K562 (cell line): ENCODE measurements at regions not wholly inside any gene's neighbourhood (a gene's known extent, or its start where the extent isn't known, plus 50 kb on each side); places are given as distances from the start of the nearest gene placed in this dataset.

Experiments
- ATAC-seq: fragments of 200-7000 bp; cut with Tn5 transposase; 3 replicates; pipeline ENCODE4 v1.9.1; 2020; ENCODE audit warnings: moderate library complexity
- BruUV-seq: library from RNA; stranded (reverse); fragments of 400-500 nt; replicated peaks from 2 replicates; lab custom pipeline; 2021; lab: Mats Ljungman, UMichigan
- CTCF ChIA-PET: fragments of 300-600 bp; formaldehyde crosslinking; extraction: SDS; loops from one replicate; lab custom pipeline; 2021; ENCODE audit warnings: low intra/inter-chr PET ratio; lab: Yijun Ruan, JAX
- POLR2A ChIA-PET: fragments of 300-600, 350-650 bp; sonication (Branson Sonifier 250); formaldehyde crosslinking; extraction: SDS; loops from one replicate; lab custom pipeline; 2021; ENCODE audit warnings: antibody characterized with exemption, inconsistent platforms; lab: Yijun Ruan, JAX
- DNase-seq, 4 experiments: peaks; one replicate each; pipeline versions ENCODE4 v3.0.0 to v3.0.0-alpha.2; 2011 to 2018; ENCODE audit warnings: low spot score in 3 of 4, mixed read lengths in 3 of 4; ENCODE audit errors: extremely low read depth in 1 of 4
- FAIRE-seq: peaks from 2 replicates; lab custom pipeline; 2011; peaks lifted over from hg19 to GRCh38; lab: Jason Lieb, UNC
- H2AFZ ChIP-seq: 2 replicates; pipeline ENCODE4 v1.6.0; 2011; ENCODE audit warnings: low read depth, low read length, control low read depth, inconsistent platforms
- H3K27ac ChIP-seq: fragments of 200-600 bp; 3 replicates; pipeline ENCODE4 v1.8.0; 2011; ENCODE audit warnings: low read depth, mild to moderate bottlenecking, control low read depth, inconsistent platforms, low read length, moderate library complexity, mixed read lengths; ENCODE audit errors: extremely low read depth
- H3K27me3 ChIP-seq, 2 experiments: fragments of 300-600 bp in 1 of 2; 2 replicates in 1 of 2; 3 replicates in 1 of 2; pipeline versions ENCODE4 v1.6.0 to v1.8.0; 2011; ENCODE audit warnings: inconsistent platforms in 2 of 2, low read length in 2 of 2, mild to moderate bottlenecking in 1 of 2, mixed read lengths in 1 of 2, moderate library complexity in 1 of 2; ENCODE audit not compliant: control insufficient read depth in 2 of 2, insufficient read depth in 2 of 2
- H3K36me3 ChIP-seq: fragments of 300-600 bp; 3 replicates; pipeline ENCODE4 v1.8.0; 2011; ENCODE audit warnings: mild to moderate bottlenecking, low read length, inconsistent platforms; ENCODE audit not compliant: control insufficient read depth, insufficient read depth
- H3K4me1 ChIP-seq, 2 experiments: fragments of 200-600 bp in 1 of 2; replicated peaks in 1 of 2; 2 replicates in 1 of 2; 3 replicates in 1 of 2; pipeline versions ENCODE4 v1.5.1 to v1.8.0; 2011; ENCODE audit warnings: inconsistent platforms in 2 of 2, low read length in 2 of 2, mild to moderate bottlenecking in 1 of 2, mixed read lengths in 1 of 2, moderate library complexity in 1 of 2; ENCODE audit not compliant: control insufficient read depth in 2 of 2, insufficient read depth in 2 of 2
- H3K4me2 ChIP-seq: 2 replicates; pipeline ENCODE4 v1.6.1; 2011; ENCODE audit warnings: low read length, control low read depth, inconsistent platforms, mixed read lengths; ENCODE audit not compliant: insufficient read depth
- H3K4me3 ChIP-seq: fragments of 200-600 bp; sonication (generic), shearing (Covaris generic); 2 replicates; pipeline ENCODE4 v1.5.1; 2016; ENCODE audit warnings: control low read depth, inconsistent platforms
- H3K79me2 ChIP-seq: fragments of 200-600 bp; 3 replicates; pipeline ENCODE4 v1.8.0; 2011; ENCODE audit warnings: low read length, inconsistent platforms; ENCODE audit not compliant: control insufficient read depth, insufficient read depth
- H3K9ac ChIP-seq, 2 experiments: 2 replicates each; pipeline versions ENCODE4 v1.6.0 to v1.6.1; 2011; ENCODE audit warnings: low read depth in 2 of 2, low read length in 2 of 2, control low read depth in 1 of 2, inconsistent platforms in 1 of 2, mild to moderate bottlenecking in 1 of 2, mixed read lengths in 1 of 2; ENCODE audit not compliant: insufficient read depth in 1 of 2
- H3K9me1 ChIP-seq: one replicate; pipeline ENCODE4 v1.6.0; 2011; ENCODE audit warnings: inconsistent platforms, mild to moderate bottlenecking, low read length, moderate library complexity; ENCODE audit not compliant: control insufficient read depth, insufficient read depth
- H3K9me3 ChIP-seq: replicated peaks from 2 replicates; pipeline ENCODE4 v1.5.1; 2011; ENCODE audit warnings: low read depth, low read length, inconsistent platforms; ENCODE audit not compliant: control insufficient read depth, insufficient read depth
- H4K20me1 ChIP-seq: replicated peaks from 2 replicates; pipeline ENCODE4 v1.6.1; 2011; ENCODE audit warnings: low read length, inconsistent platforms, mixed read lengths; ENCODE audit not compliant: control insufficient read depth, insufficient read depth
- HCFC1 ChIP-seq: IDR thresholded peaks from 2 replicates; pipeline ENCODE4 v1.6.1; 2012; ENCODE audit warnings: low read depth, low read length, improper control_type of control experiment
- HMG20A ChIP-seq: fragments of 450-650 bp; formaldehyde crosslinking; conservative IDR thresholded peaks from 2 replicates; pipeline ENCODE4 v1.4.0; 2020; ENCODE audit warnings: mild to moderate bottlenecking, mixed read lengths
- KDM1A ChIP-seq, 2 experiments: fragments of 450-650 bp; IDR thresholded peaks; 2 replicates each; pipeline ENCODE4 v1.6.1; 2016; ENCODE audit warnings: mild to moderate bottlenecking in 2 of 2
- NCOA6 ChIP-seq: fragments of 450-650 bp; IDR thresholded peaks from 2 replicates; pipeline ENCODE4 v1.6.1; 2017; ENCODE audit warnings: mild to moderate bottlenecking
- SIN3B ChIP-seq: fragments of 450-650 bp; IDR thresholded peaks from 2 replicates; pipeline ENCODE4 v1.6.1; 2017; ENCODE audit warnings: low read depth, mild to moderate bottlenecking, moderate library complexity
- TEAD4 ChIP-seq, 2 experiments: sonication (generic) in 1 of 2; formaldehyde crosslinking in 1 of 2; IDR thresholded peaks; 2 replicates each; pipeline versions ENCODE4 v1.6.1 to v1.8.0; 2012 to 2022; ENCODE audit warnings: borderline replicate concordance in 1 of 2, inconsistent platforms in 1 of 2, low read length in 1 of 2, mild to moderate bottlenecking in 1 of 2, missing genetic modification reagents in 1 of 2
- ZKSCAN8 ChIP-seq: fragments of 200-800 bp; sonication (Bioruptor generic); IDR thresholded peaks from 2 replicates; pipeline ENCODE4 v1.6.1; 2016; ENCODE audit warnings: missing genetic modification characterization, missing compliant biosample characterization
- ZZZ3 ChIP-seq: fragments of 450-650 bp; IDR thresholded peaks from 2 replicates; pipeline ENCODE4 v1.6.1; 2016; ENCODE audit warnings: antibody characterized with exemption, mild to moderate bottlenecking, moderate library complexity
- WGBS: fragments of 100-300 bp; shearing (Covaris generic); methylation state at CpG from one replicate; pipeline ENCODE4 v1.1.6; 2016; ENCODE audit warnings: low coverage, mixed read lengths; ENCODE audit not compliant: insufficient coverage; ENCODE audit errors: missing lambda C conversion rate; 5-methylcytosine and 5-hydroxymethylcytosine counted together
- in situ Hi-C: fragments of 300-500 bp; cut with MboI; formaldehyde crosslinking; loops from 4 replicates; pipeline ENCODE4 v1.15.0; 2018; ENCODE audit warnings: inconsistent platforms, mixed read lengths
- intact Hi-C: fragments of 100-400 bp; cut with micrococcal nuclease; formaldehyde crosslinking; loops from 2 replicates; pipeline ENCODE4 v1.14.2; 2022
- TF ChIP-seq, protein P1 (sequence below): fragments of 450-650 bp; IDR thresholded peaks from 2 replicates; pipeline ENCODE4 v1.6.1; 2018; ENCODE audit not compliant: partially characterized antibody

GRCh38 chr12:119283310-119283709, 51.2 kb upstream of the CCDC60 start:
- H3K4me2 ChIP-seq, result no peak overlapping the region
- ATAC-seq (no peak), DNase-seq (no peak), FAIRE-seq (no peak)
- H3K9me1 ChIP-seq, result no peaks in the 10 kb centered on the region
- BruUV-seq, result no TSS peak
- no peak overlapping the region for H2AFZ ChIP-seq
- ChIA-PET CTCF (no interaction called here), POLR2A (interaction anchor here (1.0 kb wide), 1 partner anchor 9 kb away, joined by 6 read pairs; no protein-coding TSS in a partner anchor)
- H3K27ac ChIP-seq, result no peak overlapping the region
- H3K79me2 ChIP-seq, result no peaks in the 10 kb centered on the region
- H3K9me3 ChIP-seq, result no peaks in the 10 kb centered on the region
- intact Hi-C loops, result no loop called here
- in situ Hi-C loops, result no loop called here
- no peaks in the 10 kb centered on the region for H3K4me1 ChIP-seq
- no peaks in the 10 kb centered on the region for H3K36me3 ChIP-seq
- H4K20me1 ChIP-seq, result no peaks in the 10 kb centered on the region
- no peak for TF ChIP-seq TEAD4 (IDR thresholded peaks at IDR 0.05; ENCODE audit: low read length)
- no peak for TF ChIP-seq TEAD4 (CRISPR knock-in tag; IDR thresholded peaks at IDR 0.05; ENCODE audit: borderline replicate concordance)
- TF ChIP-seq ZKSCAN8, result no peak
- TF ChIP-seq NCOA6, result no peak
- no peak for TF ChIP-seq KDM1A (IDR thresholded peaks at IDR 0.05)
- no peak for TF ChIP-seq ZZZ3
- no peak for TF ChIP-seq HCFC1
- no peak for TF ChIP-seq SIN3B
- TF ChIP-seq, protein P1, sequence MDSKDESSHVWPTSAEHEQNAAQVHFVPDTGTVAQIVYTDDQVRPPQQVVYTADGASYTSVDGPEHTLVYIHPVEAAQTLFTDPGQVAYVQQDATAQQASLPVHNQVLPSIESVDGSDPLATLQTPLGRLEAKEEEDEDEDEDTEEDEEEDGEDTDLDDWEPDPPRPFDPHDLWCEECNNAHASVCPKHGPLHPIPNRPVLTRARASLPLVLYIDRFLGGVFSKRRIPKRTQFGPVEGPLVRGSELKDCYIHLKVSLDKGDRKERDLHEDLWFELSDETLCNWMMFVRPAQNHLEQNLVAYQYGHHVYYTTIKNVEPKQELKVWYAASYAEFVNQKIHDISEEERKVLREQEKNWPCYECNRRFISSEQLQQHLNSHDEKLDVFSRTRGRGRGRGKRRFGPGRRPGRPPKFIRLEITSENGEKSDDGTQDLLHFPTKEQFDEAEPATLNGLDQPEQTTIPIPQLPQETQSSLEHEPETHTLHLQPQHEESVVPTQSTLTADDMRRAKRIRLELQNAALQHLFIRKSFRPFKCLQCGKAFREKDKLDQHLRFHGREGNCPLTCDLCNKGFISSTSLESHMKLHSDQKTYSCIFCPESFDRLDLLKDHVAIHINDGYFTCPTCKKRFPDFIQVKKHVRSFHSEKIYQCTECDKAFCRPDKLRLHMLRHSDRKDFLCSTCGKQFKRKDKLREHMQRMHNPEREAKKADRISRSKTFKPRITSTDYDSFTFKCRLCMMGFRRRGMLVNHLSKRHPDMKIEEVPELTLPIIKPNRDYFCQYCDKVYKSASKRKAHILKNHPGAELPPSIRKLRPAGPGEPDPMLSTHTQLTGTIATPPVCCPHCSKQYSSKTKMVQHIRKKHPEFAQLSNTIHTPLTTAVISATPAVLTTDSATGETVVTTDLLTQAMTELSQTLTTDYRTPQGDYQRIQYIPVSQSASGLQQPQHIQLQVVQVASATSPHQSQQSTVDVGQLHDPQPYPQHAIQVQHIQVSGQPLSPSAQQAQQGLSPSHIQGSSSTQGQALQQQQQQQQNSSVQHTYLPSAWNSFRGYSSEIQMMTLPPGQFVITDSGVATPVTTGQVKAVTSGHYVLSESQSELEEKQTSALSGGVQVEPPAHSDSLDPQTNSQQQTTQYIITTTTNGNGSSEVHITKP, result no peak
- no peak for TF ChIP-seq HMG20A (CRISPR knock-in tag)
- no peak overlapping the region for H3K4me3 ChIP-seq
- H3K27me3 ChIP-seq, result peaks cover 3 to 4% of the 10 kb centered on the region in 2 experiments; a peak in 2 of 5 replicates
- 6% methylated on average over 2 of the region's 2 CpGs for WGBS
- no peak overlapping the region for H3K9ac ChIP-seq
